ENCODE measurements at regions not wholly inside any gene's neighbourhood (a gene's known extent, or its start where the extent isn't known, plus 50 kb on each side); places are given as distances from the start of the nearest gene placed in this dataset.

GRCh38 chr19:31504221-31504620, 155.0 kb upstream of the TSHZ3 start:
- no peak for TF ChIP-seq CTCF (conservative IDR thresholded peaks at IDR 0.05; ENCODE audit: control insufficient read depth, insufficient read depth, low read depth, low read length)
- DNase-seq (ENCODE audit: low read depth) = no peak
- no peak overlapping the region for H3K4me3 ChIP-seq (ENCODE audit: control insufficient read depth, low read depth, low read length)

GRCh38 chr19:31505596-31505910, 156.3 kb upstream of the TSHZ3 start:
- TF ChIP-seq CTCF (conservative IDR thresholded peaks at IDR 0.05; ENCODE audit: control insufficient read depth, insufficient read depth, low read depth, low read length) = no peak
- H3K4me3 ChIP-seq (ENCODE audit: control insufficient read depth, low read depth, low read length) = no peak overlapping the region
- DNase-seq (ENCODE audit: low read depth) = no peak

- no peak overlapping the region for H3K4me3 ChIP-seq (ENCODE audit: control insufficient read depth, low read depth, low read length)
- no peak for TF ChIP-seq CTCF (conservative IDR thresholded peaks at IDR 0.05; ENCODE audit: control insufficient read depth, insufficient read depth, low read depth, low read length)
- DNase-seq (ENCODE audit: low read depth) = no peak
Measured at GRCh38 chr19:31506102-31506501, 156.9 kb upstream of the TSHZ3 start.

- DNase-seq (ENCODE audit: low read depth) = no peak
- TF ChIP-seq CTCF (conservative IDR thresholded peaks at IDR 0.05; ENCODE audit: control insufficient read depth, insufficient read depth, low read depth, low read length) = no peak
- no peak overlapping the region for H3K4me3 ChIP-seq (ENCODE audit: control insufficient read depth, low read depth, low read length)
Measured at GRCh38 chr19:31510635-31511034, 161.4 kb upstream of the TSHZ3 start.

GRCh38 chr19:31511098-31511497, 161.9 kb upstream of the TSHZ3 start:
- H3K4me3 ChIP-seq (ENCODE audit: control insufficient read depth, low read depth, low read length) = no peak overlapping the region
- DNase-seq (ENCODE audit: low read depth) = no peak
- TF ChIP-seq CTCF (conservative IDR thresholded peaks at IDR 0.05; ENCODE audit: control insufficient read depth, insufficient read depth, low read depth, low read length) = no peak

GRCh38 chr19:31511696-31512095, 162.5 kb upstream of the TSHZ3 start:
- no peak overlapping the region for H3K4me3 ChIP-seq (ENCODE audit: control insufficient read depth, low read depth, low read length)
- TF ChIP-seq CTCF (conservative IDR thresholded peaks at IDR 0.05; ENCODE audit: control insufficient read depth, insufficient read depth, low read depth, low read length) = no peak
- no peak for DNase-seq (ENCODE audit: low read depth)

- no peak for DNase-seq (ENCODE audit: low read depth)
- no peak for TF ChIP-seq CTCF (conservative IDR thresholded peaks at IDR 0.05; ENCODE audit: control insufficient read depth, insufficient read depth, low read depth, low read length)
- no peak overlapping the region for H3K4me3 ChIP-seq (ENCODE audit: control insufficient read depth, low read depth, low read length)
Measured at GRCh38 chr19:31512181-31512970, 163.1 kb upstream of the TSHZ3 start.

Data from fibroblast of mammary gland (primary cell).